NCI-H446 treated with DMSO at 0.1 percent for 48 hours (cell line): ENCODE measurements at regions not wholly inside any gene's neighbourhood (a gene's known extent, or its start where the extent isn't known, plus 50 kb on each side); places are given as distances from the start of the nearest gene placed in this dataset.
A peak's percentile ranks its signal among the peaks of the same experiment; 100 is the strongest.

ENCODE experiments used
- DNase-seq: peaks from one replicate; lab custom pipeline; 2025; lab: John Stamatoyannopoulos, UW

GRCh38 chr2:236747426-236747825 lies 177.8 kb downstream of the ACKR3 start:
- no peak for DNase-seq

GRCh38 chr2:236747925-236748324 lies 178.3 kb downstream of the ACKR3 start:
- DNase-seq: no peak

GRCh38 chr2:236748385-236748784 lies 178.8 kb downstream of the ACKR3 start:
- DNase-seq: no peak

- DNase-seq: no peak
Observed at GRCh38 chr2:236748801-236749200, 179.2 kb downstream of the ACKR3 start.

- DNase-seq: no peak
Observed at GRCh38 chr2:236749346-236749745, 179.7 kb downstream of the ACKR3 start.

- peak; percentile 52 for DNase-seq
Observed at GRCh38 chr2:236752096-236752495, 182.5 kb downstream of the ACKR3 start.

GRCh38 chr2:236753606-236754270 lies 184.1 kb downstream of the ACKR3 start:
- peak; percentile 96 for DNase-seq

- DNase-seq: peak; percentile 60
Observed at GRCh38 chr2:236754271-236754944, 184.8 kb downstream of the ACKR3 start.

- DNase-seq: peak; percentile 41
Observed at GRCh38 chr2:236755278-236755840, 185.7 kb downstream of the ACKR3 start.

GRCh38 chr2:236758406-236758805 lies 188.8 kb downstream of the ACKR3 start:
- DNase-seq: no peak

- no peak for DNase-seq
Observed at GRCh38 chr2:236760246-236760645, 190.6 kb downstream of the ACKR3 start.

GRCh38 chr2:236761358-236761757 lies 191.7 kb downstream of the ACKR3 start:
- DNase-seq: no peak

- no peak for DNase-seq
Observed at GRCh38 chr2:236762628-236763027, 193.0 kb downstream of the ACKR3 start.

GRCh38 chr2:236763857-236764256 lies 194.2 kb downstream of the ACKR3 start:
- DNase-seq: no peak

- no peak for DNase-seq
Observed at GRCh38 chr2:236764716-236765115, 195.1 kb downstream of the ACKR3 start.

- DNase-seq: no peak
Observed at GRCh38 chr2:236765478-236765877, 195.9 kb downstream of the ACKR3 start.

- DNase-seq: no peak
Observed at GRCh38 chr2:236766850-236767249, 197.2 kb downstream of the ACKR3 start.

- no peak for DNase-seq
Observed at GRCh38 chr2:236767941-236768340, 198.3 kb downstream of the ACKR3 start.

- no peak for DNase-seq
Observed at GRCh38 chr2:236768393-236769140, 198.9 kb downstream of the ACKR3 start.

- no peak for DNase-seq
Observed at GRCh38 chr2:236769981-236770671, 200.5 kb downstream of the ACKR3 start.

- DNase-seq: no peak
Observed at GRCh38 chr2:236772220-236772837, 202.7 kb downstream of the ACKR3 start.

GRCh38 chr2:236773206-236773605 lies 203.6 kb downstream of the ACKR3 start:
- DNase-seq: no peak
